H9 (cell line): ENCODE measurements at regions not wholly inside any gene's neighbourhood (a gene's known extent, or its start where the extent isn't known, plus 50 kb on each side); places are given as distances from the start of the nearest gene placed in this dataset.

Experiments
- DNase-seq: peaks from one replicate; pipeline ENCODE4 v3.0.0-alpha.2; 2017
- H2AFZ ChIP-seq: one replicate; pipeline ENCODE4 v1.6.1; 2013; ENCODE audit warnings: mild to moderate bottlenecking, low read length, control low read depth, moderate library complexity
- H2AK5ac ChIP-seq: 2 replicates; pipeline ENCODE4 v1.6.1; 2013; ENCODE audit warnings: low read length, control low read depth, mixed read lengths; ENCODE audit not compliant: insufficient read length
- H2BK120ac ChIP-seq: one replicate; pipeline ENCODE4 v1.6.1; 2013; ENCODE audit warnings: low read depth, mild to moderate bottlenecking, low read length, control low read depth, inconsistent platforms; ENCODE audit not compliant: poor library complexity, severe bottlenecking
- H2BK12ac ChIP-seq: 2 replicates; pipeline ENCODE4 v1.6.1; 2013; ENCODE audit warnings: low read length, control low read depth, mixed read lengths, low read depth; ENCODE audit not compliant: insufficient read length
- H2BK15ac ChIP-seq: 2 replicates; pipeline ENCODE4 v1.6.1; 2013; ENCODE audit warnings: low read depth, low read length, control low read depth
- H2BK20ac ChIP-seq: one replicate; pipeline ENCODE4 v1.6.1; 2013; ENCODE audit warnings: low read depth, mild to moderate bottlenecking, low read length, control low read depth, inconsistent platforms; ENCODE audit not compliant: poor library complexity, severe bottlenecking
- H2BK5ac ChIP-seq: 2 replicates; pipeline ENCODE4 v1.6.1; 2013; ENCODE audit warnings: low read length, control low read depth, mixed read lengths; ENCODE audit not compliant: insufficient read length
- H3K14ac ChIP-seq: 2 replicates; pipeline ENCODE4 v1.6.1; 2013; ENCODE audit warnings: low read length, control low read depth; ENCODE audit not compliant: insufficient read depth
- H3K18ac ChIP-seq: 2 replicates; pipeline ENCODE4 v1.6.1; 2013; ENCODE audit warnings: low read depth, mild to moderate bottlenecking, mixed read lengths, low read length, control low read depth; ENCODE audit not compliant: insufficient read length
- H3K23ac ChIP-seq: 2 replicates; pipeline ENCODE4 v1.6.1; 2013; ENCODE audit warnings: low read length, control low read depth, mixed read lengths, low read depth; ENCODE audit not compliant: insufficient read length
- H3K23me2 ChIP-seq: 2 replicates; pipeline ENCODE4 v1.6.1; 2013; ENCODE audit warnings: low read depth, mild to moderate bottlenecking, mixed read lengths, low read length, control low read depth; ENCODE audit not compliant: insufficient read length, poor library complexity, severe bottlenecking
- H3K27ac ChIP-seq: 2 replicates; pipeline ENCODE4 v1.5.1; 2013; ENCODE audit warnings: low read length, control low read depth, mixed read lengths, low read depth; ENCODE audit not compliant: insufficient read length
- H3K27me3 ChIP-seq: 2 replicates; pipeline ENCODE4 v1.6.1; 2013; ENCODE audit warnings: low read length, control low read depth, inconsistent platforms; ENCODE audit not compliant: insufficient read depth
- H3K4ac ChIP-seq: 2 replicates; pipeline ENCODE4 v1.6.1; 2013; ENCODE audit warnings: low read depth, mild to moderate bottlenecking, control low read depth, inconsistent platforms, low read length, moderate library complexity
- H3K4me1 ChIP-seq: 2 replicates; pipeline ENCODE4 v1.6.1; 2013; ENCODE audit warnings: low read length, control low read depth, inconsistent platforms; ENCODE audit not compliant: insufficient read depth
- H3K4me2 ChIP-seq: 2 replicates; pipeline ENCODE4 v1.6.1; 2013; ENCODE audit warnings: low read length, control low read depth, mixed read lengths; ENCODE audit not compliant: insufficient read length, insufficient read depth
- H3K56ac ChIP-seq: 2 replicates; pipeline ENCODE4 v1.6.1; 2013; ENCODE audit warnings: low read depth, mild to moderate bottlenecking, mixed read lengths, low read length, control low read depth; ENCODE audit not compliant: insufficient read length
- H3K79me1 ChIP-seq: 2 replicates; pipeline ENCODE4 v1.6.1; 2013; ENCODE audit warnings: low read depth, mild to moderate bottlenecking, moderate library complexity, low read length, control low read depth, inconsistent platforms; ENCODE audit not compliant: insufficient read depth, poor library complexity, severe bottlenecking
- H3K79me2 ChIP-seq: 2 replicates; pipeline ENCODE4 v1.6.1; 2013; ENCODE audit warnings: low read length, control low read depth, inconsistent platforms; ENCODE audit not compliant: insufficient read depth
- H3K9ac ChIP-seq: 2 replicates; pipeline ENCODE4 v1.6.1; 2013; ENCODE audit warnings: low read length, control low read depth, mixed read lengths; ENCODE audit not compliant: insufficient read length; ENCODE audit errors: extremely low read depth
- H3K9me3 ChIP-seq: one replicate; pipeline ENCODE4 v1.6.1; 2013; ENCODE audit warnings: low read depth, low read length, inconsistent platforms; ENCODE audit not compliant: control insufficient read depth
- H3T11ph ChIP-seq: one replicate; pipeline ENCODE4 v1.6.1; 2013; ENCODE audit warnings: mild to moderate bottlenecking, low read length, control low read depth, inconsistent platforms
- H4K20me1 ChIP-seq: one replicate; pipeline ENCODE4 v1.6.1; 2013; ENCODE audit not compliant: control insufficient read depth, insufficient read length, insufficient read depth
- H4K5ac ChIP-seq: 2 replicates; pipeline ENCODE4 v1.6.1; 2013; ENCODE audit warnings: low read depth, mild to moderate bottlenecking, mixed read lengths, low read length, control low read depth; ENCODE audit not compliant: insufficient read length
- H4K8ac ChIP-seq: replicated peaks from 2 replicates; pipeline ENCODE4 v1.6.1; 2013; ENCODE audit warnings: low read length, control low read depth, mixed read lengths, low read depth; ENCODE audit not compliant: insufficient read length
- H4K91ac ChIP-seq: 2 replicates; pipeline ENCODE4 v1.6.1; 2013; ENCODE audit warnings: low read depth, mild to moderate bottlenecking, moderate library complexity, mixed read lengths, low read length, control low read depth; ENCODE audit not compliant: insufficient read length
- H3K27ac Mint-ChIP-seq, 3 experiments: 2 replicates in 2 of 3; 3 replicates in 1 of 3; pipeline ENCODE4 v1.8.0; 2020 to 2021; ENCODE audit warnings: mixed read lengths in 3 of 3, mild to moderate bottlenecking in 1 of 3, moderate library complexity in 1 of 3
- H3K27me3 Mint-ChIP-seq: 2 replicates; pipeline ENCODE4 v1.8.0; 2021; ENCODE audit warnings: low read depth, mild to moderate bottlenecking, moderate library complexity, mixed read lengths
- H3K36me3 Mint-ChIP-seq, 3 experiments: 2 replicates in 2 of 3; 3 replicates in 1 of 3; pipeline ENCODE4 v1.8.0; 2020 to 2021; ENCODE audit warnings: low read depth in 3 of 3, mixed read lengths in 3 of 3; ENCODE audit not compliant: insufficient read depth in 1 of 3
- H3K4me1 Mint-ChIP-seq, 2 experiments: 2 replicates each; pipeline ENCODE4 v1.8.0; 2020; ENCODE audit warnings: mixed read lengths in 2 of 2
- H3K4me3 Mint-ChIP-seq, 2 experiments: 2 replicates in 1 of 2; 3 replicates in 1 of 2; pipeline ENCODE4 v1.8.0; 2020 to 2021; ENCODE audit warnings: mild to moderate bottlenecking in 2 of 2, mixed read lengths in 2 of 2, moderate library complexity in 1 of 2
- H3K9me3 Mint-ChIP-seq, 2 experiments: 2 replicates in 1 of 2; 3 replicates in 1 of 2; pipeline ENCODE4 v1.8.0; 2020; ENCODE audit warnings: mild to moderate bottlenecking in 2 of 2, mixed read lengths in 2 of 2, moderate library complexity in 1 of 2
- WGBS: extraction: QIAGEN DNeasy Blood & Tissue Kit; methylation state at CpG from one replicate; pipeline ENCODE4 v1.1.7; 2013; ENCODE audit warnings: missing lambda C conversion rate, low lambda C conversion rate, mixed read lengths; ENCODE audit not compliant: insufficient read length; ENCODE audit errors: extremely low coverage; 5-methylcytosine and 5-hydroxymethylcytosine counted together
- TF ChIP-seq, protein P1 (sequence below): fragments of 200-600 bp; sonication (generic); conservative IDR thresholded peaks from 3 replicates; pipeline ENCODE4 v1.8.0; 2021; ENCODE audit warnings: antibody characterized with exemption, mild to moderate bottlenecking

DNA sequence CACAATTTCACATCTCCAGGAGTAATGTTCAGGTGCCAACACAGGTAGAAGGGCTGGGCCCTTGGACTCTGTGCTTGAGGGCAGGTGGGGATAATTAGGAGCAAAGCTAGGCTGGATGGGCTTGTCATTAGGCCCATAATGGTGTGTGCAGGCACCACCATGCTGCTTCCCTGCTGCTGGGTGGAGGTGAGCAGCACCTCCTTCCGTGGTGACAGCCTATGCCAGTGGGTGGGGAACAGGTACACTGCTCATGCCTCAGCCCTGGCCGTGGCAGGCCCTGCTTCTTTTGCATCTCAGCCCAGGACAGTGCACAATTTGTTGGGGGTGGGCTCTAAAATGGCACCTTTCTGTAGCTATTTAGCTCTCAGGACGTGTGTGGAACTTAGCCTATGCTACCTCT is 955.5 kb downstream of the TMTC2 start:
- no peaks in the 10 kb centered on the region for H3K9me3 ChIP-seq
- no peak overlapping the region for H4K5ac ChIP-seq
- H2BK15ac ChIP-seq: no peak overlapping the region
- no peak overlapping the region for H2BK20ac ChIP-seq
- no peak overlapping the region for H3K18ac ChIP-seq
- TF ChIP-seq, protein P1, sequence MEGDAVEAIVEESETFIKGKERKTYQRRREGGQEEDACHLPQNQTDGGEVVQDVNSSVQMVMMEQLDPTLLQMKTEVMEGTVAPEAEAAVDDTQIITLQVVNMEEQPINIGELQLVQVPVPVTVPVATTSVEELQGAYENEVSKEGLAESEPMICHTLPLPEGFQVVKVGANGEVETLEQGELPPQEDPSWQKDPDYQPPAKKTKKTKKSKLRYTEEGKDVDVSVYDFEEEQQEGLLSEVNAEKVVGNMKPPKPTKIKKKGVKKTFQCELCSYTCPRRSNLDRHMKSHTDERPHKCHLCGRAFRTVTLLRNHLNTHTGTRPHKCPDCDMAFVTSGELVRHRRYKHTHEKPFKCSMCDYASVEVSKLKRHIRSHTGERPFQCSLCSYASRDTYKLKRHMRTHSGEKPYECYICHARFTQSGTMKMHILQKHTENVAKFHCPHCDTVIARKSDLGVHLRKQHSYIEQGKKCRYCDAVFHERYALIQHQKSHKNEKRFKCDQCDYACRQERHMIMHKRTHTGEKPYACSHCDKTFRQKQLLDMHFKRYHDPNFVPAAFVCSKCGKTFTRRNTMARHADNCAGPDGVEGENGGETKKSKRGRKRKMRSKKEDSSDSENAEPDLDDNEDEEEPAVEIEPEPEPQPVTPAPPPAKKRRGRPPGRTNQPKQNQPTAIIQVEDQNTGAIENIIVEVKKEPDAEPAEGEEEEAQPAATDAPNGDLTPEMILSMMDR: no peak
- Mint-ChIP-seq H3K9me3 (peaks cover 0 to 6% of the 10 kb centered on the region in 2 experiments; a peak in 4 of 5 replicates), H3K27me3 (no peaks in the 10 kb centered on the region), H3K4me1 (peaks cover 14 to 15% of the 10 kb centered on the region in 2 experiments), H3K27ac (peak overlapping the region in 2 of 3 experiments; percentile 31 to 53; a peak in 2 of 7 replicates), H3K4me3 (no peak overlapping the region), H3K36me3 (peaks cover 0 to 6% (median 0%) of the 10 kb centered on the region in 3 experiments; a peak in 2 of 7 replicates)
- H3K4me2 ChIP-seq: no peak overlapping the region
- no peaks in the 10 kb centered on the region for H3K23me2 ChIP-seq
- H4K8ac ChIP-seq: no peak overlapping the region
- no peak overlapping the region for H3K27ac ChIP-seq
- no peak overlapping the region for H3K23ac ChIP-seq
- no peak overlapping the region for H3K56ac ChIP-seq
- H3K9ac ChIP-seq: no peak overlapping the region
- no peaks in the 10 kb centered on the region for H3K4me1 ChIP-seq
- WGBS: no CpG with 5 or more reads among the region's 3 CpGs
- H2AFZ ChIP-seq: no peak overlapping the region
- no peaks in the 10 kb centered on the region for H4K20me1 ChIP-seq
- no peak overlapping the region for H2BK5ac ChIP-seq
- no peak overlapping the region for H3T11ph ChIP-seq
- H3K4ac ChIP-seq: no peak overlapping the region
- no peak overlapping the region for H2BK12ac ChIP-seq
- no peaks in the 10 kb centered on the region for H3K79me2 ChIP-seq
- H3K27me3 ChIP-seq: no peaks in the 10 kb centered on the region
- H3K79me1 ChIP-seq: no peaks in the 10 kb centered on the region
- H2AK5ac ChIP-seq: no peak overlapping the region
- no peak overlapping the region for H2BK120ac ChIP-seq
- no peak overlapping the region for H4K91ac ChIP-seq
- no peak overlapping the region for H3K14ac ChIP-seq
- no peak for DNase-seq
